ENCODE measurements at regions not wholly inside any gene's neighbourhood (a gene's known extent, or its start where the extent isn't known, plus 50 kb on each side); places are given as distances from the start of the nearest gene placed in this dataset.

GRCh38 chr2:150900913-150901312 lies 360.8 kb downstream of the RBM43 start:
- TF ChIP-seq POLR2A (IDR thresholded peaks at IDR 0.05) (no peak), CTCF (IDR thresholded peaks at IDR 0.05) (no peak)

Measured in esophagus squamous epithelium (tissue), 4 donors.